Skeletal muscle satellite cell (primary cell): ENCODE measurements at regions not wholly inside any gene's neighbourhood (a gene's known extent, or its start where the extent isn't known, plus 50 kb on each side); places are given as distances from the start of the nearest gene placed in this dataset.
"Not testable (repeated sequence)": the region's sequence is repeated elsewhere in the genome, so short reads cannot be mapped to it uniquely, and the experiment has no call there.

Experiments
- H3K27me3 ChIP-seq: 2 replicates; pipeline ENCODE4 v1.7.0; 2013; ENCODE audit warnings: low read length; ENCODE audit not compliant: control insufficient read depth, insufficient read depth
- H3K36me3 ChIP-seq: 2 replicates; pipeline ENCODE4 v1.7.0; 2013; ENCODE audit warnings: mild to moderate bottlenecking, control low read depth, low read length; ENCODE audit not compliant: insufficient read depth
- H3K4me1 ChIP-seq: 2 replicates; pipeline ENCODE4 v1.7.0; 2013; ENCODE audit warnings: low read length; ENCODE audit not compliant: control insufficient read depth, insufficient read depth
- H3K4me2 ChIP-seq: 2 replicates; pipeline ENCODE4 v1.7.0; 2013; ENCODE audit warnings: mild to moderate bottlenecking, low read length
- H3K4me3 ChIP-seq: 2 replicates; pipeline ENCODE4 v1.7.0; 2013; ENCODE audit warnings: low read length
- H3K9ac ChIP-seq: 2 replicates; pipeline ENCODE4 v1.7.0; 2013; ENCODE audit warnings: mild to moderate bottlenecking, low read depth, low read length, moderate library complexity
- H3K9me3 ChIP-seq: replicated peaks from 2 replicates; pipeline ENCODE4 v1.7.0; 2013; ENCODE audit warnings: mild to moderate bottlenecking, control low read depth, low read length

GRCh38 chr10:78096486-78096885 lies 62.8 kb downstream of the RPS24 start:
- not testable (repeated sequence) for H3K9me3 ChIP-seq, H3K27me3 ChIP-seq, H3K4me1 ChIP-seq, H3K36me3 ChIP-seq, H3K4me3 ChIP-seq, H3K4me2 ChIP-seq, H3K9ac ChIP-seq

GRCh38 chr10:78102593-78102992 lies 68.9 kb downstream of the RPS24 start:
- not testable (repeated sequence) for H3K27me3 ChIP-seq, H3K9ac ChIP-seq, H3K36me3 ChIP-seq, H3K4me1 ChIP-seq, H3K4me3 ChIP-seq, H3K4me2 ChIP-seq, H3K9me3 ChIP-seq

GRCh38 chr10:78109210-78109609 lies 75.5 kb downstream of the RPS24 start:
- Histone ChIP-seq H3K4me2 (no peak overlapping the region), H3K9me3 (no peaks in the 10 kb centered on the region), H3K4me3 (no peak overlapping the region), H3K4me1 (no peaks in the 10 kb centered on the region), H3K9ac (no peak overlapping the region), H3K27me3 (peaks cover 36% of the 10 kb centered on the region), H3K36me3 (no peaks in the 10 kb centered on the region)

- Histone ChIP-seq H3K4me3 (no peak overlapping the region), H3K4me1 (no peaks in the 10 kb centered on the region), H3K9ac (no peak overlapping the region), H3K27me3 (peaks cover 73% of the 10 kb centered on the region), H3K36me3 (no peaks in the 10 kb centered on the region), H3K9me3 (no peaks in the 10 kb centered on the region), H3K4me2 (no peak overlapping the region)
Measured at GRCh38 chr10:78115135-78115853, 81.6 kb downstream of the RPS24 start.

- Histone ChIP-seq H3K27me3 (peaks cover 71% of the 10 kb centered on the region), H3K36me3 (no peaks in the 10 kb centered on the region), H3K4me3 (no peak overlapping the region), H3K4me1 (no peaks in the 10 kb centered on the region), H3K9me3 (no peaks in the 10 kb centered on the region), H3K4me2 (no peak overlapping the region), H3K9ac (no peak overlapping the region)
Measured at GRCh38 chr10:78116361-78116760, 82.7 kb downstream of the RPS24 start.

GRCh38 chr10:78118591-78118990 lies 84.9 kb downstream of the RPS24 start:
- Histone ChIP-seq H3K4me2 (no peak overlapping the region), H3K9me3 (peaks cover 6% of the 10 kb centered on the region), H3K4me3 (no peak overlapping the region), H3K9ac (no peak overlapping the region), H3K36me3 (no peaks in the 10 kb centered on the region), H3K27me3 (peaks cover 73% of the 10 kb centered on the region), H3K4me1 (no peaks in the 10 kb centered on the region)

GRCh38 chr10:78121801-78122200 lies 88.1 kb downstream of the RPS24 start:
- Histone ChIP-seq H3K4me3 (no peak overlapping the region), H3K9ac (no peak overlapping the region), H3K4me2 (no peak overlapping the region), H3K27me3 (peaks cover 49% of the 10 kb centered on the region), H3K9me3 (peaks cover 6% of the 10 kb centered on the region), H3K36me3 (no peaks in the 10 kb centered on the region), H3K4me1 (no peaks in the 10 kb centered on the region)

GRCh38 chr10:78124167-78124566 lies 90.5 kb downstream of the RPS24 start:
- no peak overlapping the region for H3K4me2 ChIP-seq
- peaks cover 44% of the 10 kb centered on the region for H3K27me3 ChIP-seq
- no peak overlapping the region for H3K4me3 ChIP-seq
- peaks cover 6% of the 10 kb centered on the region for H3K9me3 ChIP-seq
- no peak overlapping the region for H3K9ac ChIP-seq
- no peaks in the 10 kb centered on the region for H3K4me1 ChIP-seq
- no peaks in the 10 kb centered on the region for H3K36me3 ChIP-seq

- Histone ChIP-seq H3K9ac (no peak overlapping the region), H3K4me1 (no peaks in the 10 kb centered on the region), H3K36me3 (no peaks in the 10 kb centered on the region), H3K4me2 (no peak overlapping the region), H3K9me3 (no peaks in the 10 kb centered on the region), H3K27me3 (peaks cover 30% of the 10 kb centered on the region), H3K4me3 (no peak overlapping the region)
Measured at GRCh38 chr10:78129211-78129610, 95.5 kb downstream of the RPS24 start.

- Histone ChIP-seq H3K4me2 (no peak overlapping the region), H3K4me1 (no peaks in the 10 kb centered on the region), H3K36me3 (no peaks in the 10 kb centered on the region), H3K4me3 (no peak overlapping the region), H3K9me3 (no peaks in the 10 kb centered on the region), H3K27me3 (peaks cover 38% of the 10 kb centered on the region), H3K9ac (no peak overlapping the region)
Measured at GRCh38 chr10:78130966-78131710, 97.5 kb downstream of the RPS24 start.

- Histone ChIP-seq H3K9me3 (no peaks in the 10 kb centered on the region), H3K4me2 (no peak overlapping the region), H3K27me3 (peaks cover 48% of the 10 kb centered on the region), H3K9ac (no peak overlapping the region), H3K4me1 (no peaks in the 10 kb centered on the region), H3K36me3 (no peaks in the 10 kb centered on the region), H3K4me3 (no peak overlapping the region)
Measured at GRCh38 chr10:78134773-78135306, 101.2 kb downstream of the RPS24 start.

GRCh38 chr10:78137147-78137546 lies 103.5 kb downstream of the RPS24 start:
- Histone ChIP-seq H3K4me3 (no peak overlapping the region), H3K9ac (no peak overlapping the region), H3K36me3 (no peaks in the 10 kb centered on the region), H3K4me1 (no peaks in the 10 kb centered on the region), H3K9me3 (no peaks in the 10 kb centered on the region), H3K4me2 (no peak overlapping the region), H3K27me3 (peaks cover 51% of the 10 kb centered on the region)
